ENCODE measurements at regions not wholly inside any gene's neighbourhood (a gene's known extent, or its start where the extent isn't known, plus 50 kb on each side); places are given as distances from the start of the nearest gene placed in this dataset.

DNA sequence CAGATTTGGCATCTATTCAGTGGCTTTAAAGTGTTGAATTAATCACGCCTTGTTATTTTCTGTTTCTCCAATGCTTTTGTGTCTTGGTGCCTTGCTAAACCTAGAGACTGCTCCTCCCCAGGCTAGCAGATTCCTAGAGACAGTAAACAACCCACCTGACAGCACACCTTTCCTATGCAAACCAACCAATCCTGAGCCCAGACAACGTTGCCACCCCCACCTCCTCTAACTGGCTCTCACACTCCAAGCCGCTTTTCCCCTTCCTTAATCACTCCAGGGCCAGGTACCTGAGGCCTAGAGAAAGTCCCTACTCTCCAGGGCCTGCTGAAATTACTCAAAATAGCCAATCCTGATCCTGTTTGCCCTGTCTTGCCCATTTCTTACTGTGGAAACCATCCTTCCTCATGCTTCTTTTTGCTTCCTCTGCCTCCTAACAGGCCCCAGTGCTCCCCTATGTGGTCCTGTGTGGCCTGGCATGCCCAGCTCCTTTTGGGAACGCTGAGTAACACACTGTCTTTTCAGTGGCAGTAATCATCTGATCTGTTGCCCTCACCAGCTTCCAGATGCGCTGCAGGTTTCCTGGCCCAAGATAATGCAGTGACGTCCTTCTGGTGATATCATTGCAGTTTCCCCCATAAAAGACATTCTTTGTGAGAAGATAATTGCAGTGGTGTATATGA is 53.4 kb downstream of the GAS1 start:
- DNase-seq (ENCODE audit: low read depth, low spot score): no peak

DNA sequence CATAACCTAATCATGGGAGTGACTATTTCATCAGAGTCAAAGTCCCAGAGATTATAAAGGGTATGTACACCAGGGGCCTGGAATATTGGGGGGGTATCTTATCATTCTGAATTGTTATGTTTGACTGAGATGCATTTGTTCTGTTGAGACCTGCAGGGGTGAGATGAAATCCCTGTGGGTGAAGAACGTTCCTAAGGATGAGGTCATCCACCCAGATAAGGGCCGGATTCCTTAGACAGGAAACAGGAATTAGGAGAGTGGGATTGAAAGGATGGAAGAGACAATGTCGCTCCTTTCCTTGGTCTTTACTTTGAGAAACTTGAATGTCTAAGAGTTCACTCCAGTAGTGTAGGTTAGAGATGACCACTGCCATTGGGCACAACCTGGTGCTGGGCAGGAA is 54.7 kb downstream of the GAS1 start:
- DNase-seq (ENCODE audit: low read depth, low spot score): peak; percentile 25

DNA sequence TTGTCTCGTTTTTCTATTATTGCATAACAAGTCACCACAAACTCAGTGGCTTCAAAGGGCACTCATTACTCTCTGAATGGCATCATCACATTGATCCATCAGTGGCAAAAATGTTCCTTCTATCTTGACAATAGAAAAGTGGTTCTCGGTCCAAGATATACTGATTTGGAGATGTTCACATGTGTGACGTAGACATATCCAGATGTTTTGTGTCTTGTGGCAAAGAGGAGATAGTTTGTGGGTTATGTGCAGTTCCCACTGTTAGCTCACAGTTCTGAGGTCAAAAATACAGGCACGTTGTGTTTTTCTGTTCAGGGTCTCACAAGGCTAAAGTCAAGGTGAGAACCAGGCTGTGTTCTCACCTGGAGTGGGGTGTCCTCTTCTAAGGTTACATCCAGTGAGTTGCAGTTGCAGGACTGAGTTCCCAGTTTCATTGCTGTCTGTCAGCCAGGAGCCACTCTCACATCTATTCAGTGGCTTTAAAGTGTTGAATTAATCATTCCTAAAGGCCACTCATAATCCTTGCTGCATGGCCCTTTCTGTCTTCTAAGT is 55.3 kb downstream of the GAS1 start:
- no peak for DNase-seq (ENCODE audit: low read depth, low spot score)

DNA sequence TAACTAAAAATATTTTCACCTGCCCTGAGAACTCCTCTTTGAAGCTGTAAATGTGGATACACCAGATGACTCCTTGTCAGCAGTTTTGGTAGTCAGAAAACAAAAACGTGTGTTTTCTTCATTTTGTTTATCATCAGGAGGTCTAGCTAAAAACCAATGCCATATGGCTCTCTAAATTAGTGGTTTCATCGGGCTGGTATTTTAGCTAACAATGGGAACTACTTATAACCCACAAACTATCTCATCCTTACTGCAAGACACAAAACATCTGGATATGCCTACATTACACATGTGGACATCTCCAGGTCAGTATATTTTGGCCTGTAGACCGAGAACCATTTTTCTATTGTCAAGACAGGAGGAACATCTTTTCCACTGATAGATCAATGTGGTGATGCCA is 56.2 kb downstream of the GAS1 start:
- no peak for DNase-seq (ENCODE audit: low read depth, low spot score)

DNA sequence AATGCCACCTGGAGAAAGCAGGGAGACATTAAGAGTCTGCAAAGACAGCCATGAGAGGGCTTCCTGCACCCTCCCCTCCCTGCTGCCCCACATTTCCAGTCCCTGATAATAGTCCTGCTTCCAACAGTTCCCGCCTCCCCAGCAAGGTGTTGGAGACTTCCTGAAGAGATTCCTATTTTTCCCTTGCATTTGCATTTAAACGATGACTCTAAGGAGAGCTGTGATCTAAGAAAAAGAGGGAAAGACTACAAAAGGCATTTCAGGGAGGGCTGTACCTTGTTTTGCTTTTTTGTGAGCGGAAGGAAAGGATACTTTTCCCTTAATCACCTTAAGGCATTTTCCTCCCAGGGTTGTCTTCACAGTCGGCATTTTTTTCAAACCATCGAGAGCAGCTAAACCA is 62.1 kb downstream of the GAS1 start:
- no peak for DNase-seq (ENCODE audit: low read depth, low spot score)

DNA sequence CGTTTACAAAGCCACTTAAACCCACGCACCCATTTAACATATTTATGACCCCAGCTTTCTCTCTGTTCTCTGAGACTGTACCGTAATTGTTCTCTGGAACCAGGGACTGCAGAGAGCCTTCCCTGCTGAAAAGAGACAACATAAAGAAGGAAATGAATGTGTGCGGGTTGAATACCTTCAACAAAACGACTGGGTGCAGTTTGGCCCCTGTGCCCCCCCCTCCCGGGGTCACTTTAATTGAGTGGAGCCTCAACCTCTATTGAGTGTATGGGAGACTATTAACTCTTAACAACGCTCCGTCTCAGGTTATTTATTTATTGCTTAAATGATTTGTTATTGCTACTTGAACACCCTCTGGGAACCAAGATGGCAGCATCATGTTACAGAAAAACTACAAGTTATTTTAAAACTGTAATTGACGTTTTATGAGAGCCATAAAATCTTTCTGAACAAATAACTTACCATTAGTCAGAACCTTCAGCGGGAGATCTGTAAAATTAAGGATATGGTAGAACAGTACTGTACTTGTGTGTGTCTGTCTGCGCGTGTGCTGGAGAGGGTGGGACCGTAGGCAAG is 70.6 kb downstream of the GAS1 start:
- no peak for DNase-seq (ENCODE audit: low read depth, low spot score)

DNA sequence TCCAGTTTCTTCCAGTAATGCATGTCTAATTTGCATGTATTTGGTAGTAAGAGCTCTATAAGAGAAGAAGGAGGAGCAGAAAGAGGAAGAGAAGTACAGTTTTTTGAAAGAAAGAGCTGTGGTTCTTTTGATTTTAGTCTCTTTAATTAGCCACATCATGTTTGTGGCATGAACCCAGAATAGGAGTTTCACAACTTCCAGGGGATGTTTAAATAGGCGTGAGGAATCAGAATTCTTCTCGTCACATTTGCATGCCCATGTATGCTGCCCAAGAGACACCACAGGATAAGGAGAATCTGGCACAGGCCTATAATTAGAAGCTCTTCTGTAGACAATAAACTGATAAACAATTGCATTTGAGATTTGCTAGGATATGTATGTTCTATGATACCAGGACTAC is 78.7 kb downstream of the GAS1 start:
- peak; percentile 55 for DNase-seq (ENCODE audit: low read depth, low spot score)

DNA sequence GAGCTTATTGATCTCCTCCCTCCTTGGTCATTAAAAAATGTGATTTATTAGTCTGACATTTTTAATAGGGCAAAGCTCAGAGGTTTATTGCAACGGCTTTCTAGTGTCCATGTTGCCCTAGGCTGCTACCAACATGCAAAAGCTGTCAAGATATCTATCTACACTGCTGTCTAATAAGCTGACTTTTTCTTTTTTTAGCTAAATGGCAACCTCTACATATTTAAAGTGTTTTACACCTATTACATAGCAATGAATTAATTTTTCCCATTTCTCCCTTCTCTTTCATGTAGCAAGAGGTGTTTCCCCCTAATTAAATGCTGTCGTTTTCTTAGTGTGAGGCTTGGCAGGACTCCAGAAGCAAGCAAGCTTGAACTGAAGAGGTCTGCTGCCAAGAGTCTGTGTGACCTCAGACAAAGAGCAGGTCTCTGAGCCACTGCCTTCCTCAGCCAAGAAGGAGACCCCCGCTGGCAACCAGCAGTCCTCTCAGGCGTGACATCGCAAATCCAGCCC is 79.4 kb downstream of the GAS1 start:
- peak; percentile 81 for DNase-seq (ENCODE audit: low read depth, low spot score)

DNA sequence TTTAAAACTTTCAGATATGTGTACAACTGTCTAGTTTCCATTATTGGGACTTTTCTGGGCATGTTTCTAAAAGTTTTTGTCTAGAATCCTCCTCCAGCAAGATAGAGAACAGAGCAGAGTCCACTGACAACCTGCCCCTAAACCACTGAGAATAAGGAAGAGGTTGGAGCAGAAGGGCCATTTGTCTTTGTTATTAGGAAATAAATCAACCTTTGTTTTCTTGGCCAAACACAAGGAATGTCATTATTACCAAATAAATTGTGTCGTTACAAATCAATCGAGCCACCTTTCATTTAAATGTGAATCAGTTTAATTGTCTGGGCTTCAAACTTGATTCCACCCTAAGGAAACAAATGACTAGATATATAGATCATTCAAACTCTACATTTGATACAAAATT is 81.4 kb downstream of the GAS1 start:
- DNase-seq (ENCODE audit: low read depth, low spot score): no peak

DNA sequence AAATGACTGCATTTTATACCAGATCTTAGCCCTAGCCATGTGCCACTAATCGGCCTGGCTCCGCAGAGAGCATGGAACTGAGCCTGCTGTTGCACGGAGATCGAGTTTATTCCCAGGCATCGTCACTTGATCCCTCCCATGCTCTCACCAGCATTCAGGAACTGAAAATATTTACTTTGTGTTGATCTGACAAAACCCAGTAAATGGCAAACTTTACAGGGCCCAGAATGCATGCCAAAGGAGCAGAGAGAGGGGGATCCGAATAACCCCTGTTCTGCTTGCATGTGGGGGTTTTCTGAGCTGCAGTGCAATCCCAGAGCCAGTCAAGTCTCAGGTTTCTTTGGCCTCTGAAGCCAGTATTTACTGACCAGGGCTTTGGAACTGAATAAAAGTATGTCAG is 87.3 kb downstream of the GAS1 start:
- no peak for DNase-seq (ENCODE audit: low read depth, low spot score)

DNA sequence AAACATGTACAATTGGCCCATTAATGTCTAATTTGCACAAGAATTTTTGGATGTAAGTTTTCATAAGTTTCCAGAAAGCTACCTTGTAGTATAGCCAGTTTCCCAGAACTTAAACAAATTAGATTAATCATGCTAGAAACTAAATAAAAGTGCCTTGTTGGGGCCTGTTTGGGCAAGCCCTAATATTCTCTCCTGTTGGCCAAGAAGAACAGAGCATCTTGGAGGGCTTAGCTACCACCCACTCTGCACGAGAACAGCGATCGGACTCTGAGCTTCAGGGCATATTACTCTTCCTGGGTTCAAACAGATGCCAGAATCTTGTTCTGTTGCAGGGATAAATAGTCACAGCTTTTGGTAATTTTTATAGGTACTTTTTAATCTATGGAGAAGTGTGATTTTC is 88.2 kb downstream of the GAS1 start:
- no peak for DNase-seq (ENCODE audit: low read depth, low spot score)

DNA sequence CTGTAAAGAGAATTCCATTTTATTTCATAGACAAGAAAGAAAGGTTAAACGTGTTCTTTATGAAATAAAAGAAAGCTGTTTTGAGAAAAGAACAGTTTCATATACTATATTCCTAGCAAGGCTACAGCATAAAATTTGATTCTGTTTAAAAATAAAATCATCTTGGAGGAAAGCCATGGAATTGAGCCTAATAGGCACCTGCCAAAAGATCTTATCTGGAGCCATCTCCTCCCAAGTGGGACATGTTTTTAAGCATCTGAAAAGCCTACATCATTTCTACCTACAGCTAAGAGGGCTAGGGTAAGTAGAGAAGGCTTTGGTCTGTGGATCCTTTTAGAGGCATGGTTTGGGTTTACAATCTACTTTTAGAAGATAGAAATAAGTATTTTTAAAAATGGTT is 89.3 kb downstream of the GAS1 start:
- no peak for DNase-seq (ENCODE audit: low read depth, low spot score)

DNA sequence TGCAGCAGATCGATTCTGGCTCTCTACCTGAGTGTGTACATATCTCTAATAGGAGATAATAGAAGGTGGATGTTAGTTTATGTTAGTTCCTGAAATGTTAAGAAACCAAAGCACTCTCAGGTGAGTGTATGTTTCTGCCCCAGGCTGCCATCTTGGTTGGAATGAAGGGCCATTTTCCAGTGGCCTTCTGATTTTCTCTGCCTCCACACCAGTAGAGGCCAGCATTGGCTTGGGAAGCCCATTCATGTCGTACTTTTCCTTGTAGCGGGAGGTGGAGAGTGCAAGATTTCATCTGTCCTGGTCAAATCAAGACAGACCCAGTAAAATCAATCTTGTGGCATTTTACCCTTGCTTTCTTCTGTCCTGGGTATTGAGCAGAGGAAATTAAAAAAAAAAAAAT is 91.0 kb downstream of the GAS1 start:
- DNase-seq (ENCODE audit: low read depth, low spot score): no peak

DNA sequence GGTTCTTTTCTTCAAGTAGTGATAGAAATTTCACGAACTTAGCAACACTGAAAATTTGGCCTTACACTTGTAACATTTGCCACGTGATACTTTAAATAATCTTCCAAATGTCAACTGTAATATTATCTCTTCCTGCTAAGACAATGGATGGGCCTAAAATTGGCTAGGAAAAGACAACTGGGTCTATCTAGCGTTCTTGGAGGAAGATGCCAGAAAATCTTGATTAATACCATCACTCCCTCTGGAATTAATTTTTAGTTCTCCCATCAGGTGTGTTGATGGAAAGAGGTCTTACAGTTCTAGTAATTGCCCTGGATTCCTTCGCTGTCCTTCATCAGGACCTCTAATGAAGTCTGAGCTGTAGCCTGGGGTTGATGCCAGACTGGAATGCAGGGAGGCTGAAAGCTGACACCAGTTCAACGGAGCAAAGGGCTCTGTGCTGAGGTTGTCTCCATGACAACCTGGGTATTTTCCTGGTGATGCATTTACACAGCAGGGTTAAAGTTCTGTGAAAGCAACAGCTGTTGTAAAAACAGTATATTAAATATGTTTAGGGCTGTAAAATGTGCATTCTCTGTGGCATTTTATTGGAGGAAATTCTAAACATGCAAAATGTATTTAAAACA is 92.3 kb downstream of the GAS1 start:
- DNase-seq (ENCODE audit: low read depth, low spot score): peak; percentile 93

DNA sequence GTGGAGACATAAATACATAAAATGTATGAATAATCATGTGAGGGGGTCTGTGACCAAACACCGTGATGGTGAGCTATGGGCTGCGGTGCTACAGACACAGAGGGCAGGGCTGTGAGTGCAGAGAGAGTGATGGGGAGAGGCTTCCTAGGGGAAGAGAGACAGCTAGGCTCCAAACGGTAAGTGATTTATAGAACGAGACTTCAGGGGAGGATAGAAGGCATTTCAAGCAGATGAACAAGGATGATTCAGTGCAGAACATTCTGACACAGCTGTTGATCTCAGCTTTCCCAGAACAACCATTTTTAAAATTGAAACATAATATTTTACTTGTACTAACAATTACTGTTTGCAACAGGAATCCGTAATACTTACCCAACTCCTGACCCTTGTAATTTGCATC is 100.7 kb downstream of the GAS1 start:
- no peak for DNase-seq (ENCODE audit: low read depth, low spot score)

DNA sequence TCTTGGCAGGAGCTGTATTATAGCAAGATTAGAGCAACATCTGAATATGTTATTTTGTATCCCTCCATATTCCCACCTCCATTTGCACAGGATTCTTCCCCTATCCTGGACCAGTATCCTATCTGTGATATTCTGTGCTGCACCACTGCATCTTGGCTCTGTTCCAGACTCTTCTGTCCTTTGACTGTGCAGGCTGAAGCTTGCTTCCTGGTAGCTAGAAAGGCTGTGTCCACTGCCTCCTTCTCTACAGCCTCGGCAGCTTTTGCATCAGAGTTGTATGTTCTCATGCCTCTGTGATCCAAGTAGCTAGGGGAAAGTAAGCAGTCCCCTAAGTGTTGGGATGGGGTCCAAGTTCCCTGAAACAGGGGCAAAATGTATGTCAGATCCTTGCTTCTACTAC is 104.1 kb downstream of the GAS1 start:
- DNase-seq (ENCODE audit: low read depth, low spot score): peak; percentile 25

DNA sequence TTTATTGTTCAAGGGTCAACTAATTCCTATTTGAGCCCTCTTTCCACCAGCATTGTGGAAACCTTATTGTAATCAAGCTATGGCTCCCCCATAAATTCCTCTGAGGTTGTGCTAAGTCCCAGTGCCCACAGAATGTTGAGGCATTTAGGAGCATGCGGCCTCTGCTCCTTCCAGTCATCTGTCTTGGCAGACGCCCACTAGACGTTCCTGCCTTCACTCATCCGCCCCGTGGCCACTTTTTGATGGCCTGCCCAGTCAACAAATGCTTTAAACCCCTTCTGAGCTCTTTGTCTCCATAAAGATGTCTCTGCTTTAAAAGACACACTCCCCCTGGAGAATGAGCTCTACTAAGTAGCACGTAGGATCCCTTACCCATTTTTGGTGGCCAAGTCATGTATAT is 104.7 kb downstream of the GAS1 start:
- peak; percentile 16 for DNase-seq (ENCODE audit: low read depth, low spot score)

DNA sequence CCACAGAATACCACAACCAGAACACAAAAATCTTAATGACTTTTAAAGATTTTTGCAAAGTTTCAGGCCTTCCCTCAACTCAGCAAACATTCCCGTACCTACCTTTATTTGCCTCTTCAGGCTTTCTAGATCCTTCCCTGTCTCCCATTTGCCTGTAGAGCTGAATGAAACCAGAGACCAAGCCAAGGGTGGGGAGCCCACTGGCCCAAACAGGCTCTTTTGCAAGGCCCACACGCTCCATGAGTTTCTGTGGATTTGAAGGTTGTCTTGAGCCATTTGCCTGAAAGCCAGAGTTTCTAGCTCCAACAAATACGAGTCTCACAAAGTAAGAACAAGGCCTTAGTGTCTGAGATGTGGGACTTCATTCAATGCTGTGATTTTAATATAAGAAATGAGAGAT is 107.8 kb downstream of the GAS1 start:
- no peak for DNase-seq (ENCODE audit: low read depth, low spot score)

DNA sequence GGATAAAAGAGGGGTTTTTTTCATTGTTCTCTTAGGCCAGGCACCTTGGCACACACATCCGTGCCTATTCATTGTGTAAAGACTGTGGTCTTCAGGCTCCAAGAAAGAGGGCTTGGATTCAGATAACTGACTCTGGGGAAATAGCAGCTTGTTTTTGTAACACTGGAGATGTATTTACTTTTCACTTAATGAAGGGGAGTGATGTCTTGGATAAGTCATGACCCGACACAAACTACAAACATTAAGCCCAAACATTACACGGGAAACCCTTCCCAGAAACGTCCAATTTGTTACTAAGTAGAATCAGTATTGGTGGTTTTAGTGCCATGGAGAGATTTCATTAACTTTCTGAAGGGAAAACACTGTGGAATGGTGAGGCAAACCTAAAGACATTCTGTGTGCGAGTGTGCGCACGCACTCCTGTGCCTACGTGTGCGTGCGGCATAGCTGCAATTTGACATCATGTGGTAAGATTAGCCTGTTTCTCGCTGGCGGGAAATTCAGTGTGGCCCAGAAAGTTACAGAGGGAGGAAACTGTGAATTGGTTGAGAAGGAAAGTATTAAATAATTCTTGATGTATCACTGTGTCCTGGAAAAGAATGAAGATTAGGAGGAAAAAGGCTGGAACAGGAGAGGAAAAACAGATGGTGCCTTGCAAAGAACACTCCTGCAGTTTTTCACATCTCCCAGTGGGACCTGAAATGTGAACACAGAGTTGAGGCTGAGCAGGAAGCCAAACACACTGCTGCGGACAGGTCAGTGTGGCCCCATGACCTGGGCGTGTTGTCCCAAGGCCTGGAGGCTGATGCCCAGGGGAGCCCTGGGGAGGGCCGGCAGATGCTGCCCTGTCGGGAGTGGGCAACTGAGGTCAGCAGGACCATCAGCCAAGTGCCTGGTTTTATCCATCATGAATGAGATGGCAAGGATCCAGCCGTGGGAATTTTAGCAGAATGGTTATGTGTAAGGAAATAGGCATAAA is 108.5 kb downstream of the GAS1 start:
- DNase-seq (ENCODE audit: low read depth, low spot score): no peak

DNA sequence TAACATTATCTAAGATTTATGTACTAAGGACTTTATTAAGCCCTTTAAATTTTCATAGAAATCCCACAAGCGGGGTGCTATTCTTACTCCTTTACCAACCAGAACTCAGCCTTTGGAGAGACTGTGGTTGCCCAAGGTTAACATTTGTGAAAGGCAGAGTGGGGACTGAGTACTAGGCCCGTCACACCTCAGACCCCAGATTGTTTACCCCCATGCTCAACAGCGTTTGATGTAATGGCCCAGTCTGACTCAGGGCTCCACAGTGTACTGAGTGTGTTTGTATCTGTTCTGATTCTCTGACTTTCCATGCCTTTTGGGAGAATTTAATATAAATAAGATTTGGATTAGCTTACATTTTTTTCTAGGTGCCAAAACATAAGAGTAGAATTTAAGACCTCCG is 110.0 kb downstream of the GAS1 start:
- no peak for DNase-seq (ENCODE audit: low read depth, low spot score)

DNA sequence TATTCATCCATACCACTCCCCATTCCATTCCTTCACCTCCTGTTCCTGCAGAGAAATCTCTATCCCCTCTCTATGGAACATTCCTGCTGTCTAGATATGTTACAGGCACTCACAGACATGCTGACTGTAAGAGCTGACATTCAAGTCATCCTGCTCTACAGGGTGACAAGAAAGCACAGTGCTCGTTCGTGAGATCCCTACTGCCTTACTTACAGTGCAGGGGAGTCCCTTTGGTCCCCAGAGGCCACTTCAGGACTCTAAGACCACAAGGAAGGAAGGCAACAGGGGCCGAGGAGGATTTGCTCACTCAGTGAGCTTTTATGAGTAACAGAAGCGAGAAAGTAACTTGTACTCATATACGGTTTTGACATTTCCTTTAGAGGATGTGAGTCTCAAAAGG is 110.5 kb downstream of the GAS1 start:
- DNase-seq (ENCODE audit: low read depth, low spot score): no peak

DNA sequence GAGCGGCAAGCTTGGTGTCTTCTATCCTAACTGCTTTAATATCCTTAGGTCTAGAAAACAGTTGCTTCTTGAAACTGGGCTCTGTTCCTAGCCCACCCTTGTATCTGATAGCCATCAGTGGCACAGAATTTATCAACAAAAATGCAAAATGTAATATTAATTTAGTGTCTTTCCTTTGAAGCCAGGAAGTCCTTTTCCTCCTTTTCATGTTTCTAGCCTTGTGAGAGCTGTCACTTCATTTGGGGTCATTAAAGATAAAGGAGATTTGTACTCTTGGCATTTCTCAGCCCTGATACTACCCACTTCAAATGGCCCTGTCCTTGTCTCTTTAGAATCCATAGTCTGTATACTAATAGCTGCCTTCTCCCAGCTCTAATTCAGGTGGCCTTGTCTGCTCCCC is 111.0 kb downstream of the GAS1 start:
- no peak for DNase-seq (ENCODE audit: low read depth, low spot score)

Measured in astrocyte of the hippocampus (primary cell).